Stimulated activated CD4-positive, alpha-beta T cell treated with anti-CD3 and anti-CD28 coated beads, Interleukin-1b, Interleukin-23, amount 100 ng/mL, for 48 hours (primary cell): ENCODE measurements at regions not wholly inside any gene's neighbourhood (a gene's known extent, or its start where the extent isn't known, plus 50 kb on each side); places are given as distances from the start of the nearest gene placed in this dataset.

Experiments used
- DNase-seq: peaks from one replicate; pipeline ENCODE4 v3.0.0-alpha.2; 2020

DNA sequence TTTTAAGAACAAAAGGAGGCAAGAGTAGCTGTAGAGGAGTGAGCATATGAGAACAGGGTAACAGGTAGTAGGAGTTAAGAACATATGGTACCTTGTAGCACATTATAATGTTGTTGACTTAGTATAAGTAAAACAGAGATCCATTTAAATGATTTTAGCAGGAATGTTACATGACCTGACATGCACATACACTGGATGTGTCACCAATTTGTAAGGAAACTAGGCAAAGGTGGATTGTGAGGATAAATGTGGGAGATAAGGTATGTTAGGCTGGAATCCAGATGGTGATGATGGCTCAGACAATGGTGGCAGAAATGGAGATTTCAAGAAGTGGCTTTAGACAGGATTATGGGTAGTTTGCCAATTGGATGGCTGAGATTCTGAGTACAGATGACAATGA is 443.1 kb upstream of the DAB2 start:
- no peak for DNase-seq

DNA sequence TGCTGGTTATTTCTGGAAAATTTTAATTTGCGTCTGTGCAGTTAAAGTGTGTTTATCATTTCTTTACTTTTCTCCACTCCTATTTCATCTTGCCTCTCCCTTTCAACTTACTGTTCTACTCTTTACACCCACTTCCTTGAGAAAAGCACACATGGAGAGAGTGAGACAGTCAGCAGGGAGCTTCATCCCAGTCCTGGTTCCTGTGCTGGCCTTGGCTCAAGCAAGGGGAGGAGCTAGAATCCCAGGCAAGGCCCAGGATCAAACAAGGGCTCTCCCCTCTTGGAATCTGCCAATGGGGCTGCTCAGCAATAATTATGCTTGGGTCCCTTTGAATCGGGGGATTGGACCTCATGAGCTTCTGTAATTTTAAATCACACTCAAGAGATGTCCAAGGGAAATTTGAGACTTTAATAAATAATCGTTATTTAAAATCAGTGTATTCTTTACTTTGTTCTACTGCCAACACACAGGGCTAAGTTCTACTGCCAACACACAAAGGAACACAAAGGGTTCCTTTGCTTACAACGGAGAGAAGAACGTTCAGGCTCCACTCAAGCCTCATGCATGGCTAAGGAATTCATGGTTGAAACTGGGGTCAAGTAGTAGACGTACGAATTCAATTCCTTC is 439.3 kb upstream of the DAB2 start:
- DNase-seq, result no peak

DNA sequence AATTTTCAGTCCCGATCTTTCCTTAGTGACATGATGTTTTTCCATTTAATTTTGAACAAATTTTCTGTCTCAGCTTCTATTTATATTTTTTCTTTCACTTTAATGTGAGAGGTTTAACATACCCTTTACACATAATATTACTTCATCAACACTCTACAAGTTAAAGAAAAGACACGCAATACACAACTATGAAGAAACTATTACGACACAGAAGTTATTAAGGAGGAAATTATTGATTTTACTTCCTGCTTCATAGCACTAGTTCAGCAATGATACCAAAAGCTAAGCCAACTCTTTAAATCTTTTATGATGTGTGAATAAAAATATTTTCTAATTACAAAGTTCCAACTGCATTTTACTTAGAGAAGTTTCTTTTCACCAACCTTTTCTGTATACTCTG is 432.3 kb upstream of the DAB2 start:
- no peak for DNase-seq

DNA sequence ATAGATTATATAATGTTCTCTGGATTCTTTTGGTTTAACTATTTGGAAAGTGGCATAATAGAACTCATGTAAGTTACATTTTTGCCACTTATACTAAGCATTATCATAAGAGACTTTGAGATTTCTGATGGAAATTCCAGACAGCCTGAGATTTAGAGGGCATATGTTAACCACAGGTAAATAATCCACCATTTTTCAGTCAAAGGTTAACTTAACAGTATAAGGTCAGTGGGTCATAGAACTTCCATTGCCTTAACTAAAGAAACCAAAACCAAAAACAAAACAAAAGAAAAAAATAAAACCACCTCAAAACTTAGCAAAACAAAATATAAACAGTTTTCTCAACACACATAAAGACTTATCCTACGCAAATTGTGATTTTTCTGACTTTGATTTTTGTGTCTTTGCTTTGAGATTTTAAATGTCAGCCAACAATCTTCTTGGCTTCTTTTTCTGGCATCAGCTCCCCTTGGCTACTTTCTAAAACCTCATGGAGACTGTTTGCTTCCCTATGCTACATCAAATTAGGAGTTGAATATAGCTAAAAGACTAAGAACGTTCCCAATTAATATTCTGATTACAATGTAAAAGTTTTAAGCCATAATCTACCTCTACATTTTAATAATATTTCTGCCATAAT is 430.1 kb upstream of the DAB2 start:
- no peak for DNase-seq

DNA sequence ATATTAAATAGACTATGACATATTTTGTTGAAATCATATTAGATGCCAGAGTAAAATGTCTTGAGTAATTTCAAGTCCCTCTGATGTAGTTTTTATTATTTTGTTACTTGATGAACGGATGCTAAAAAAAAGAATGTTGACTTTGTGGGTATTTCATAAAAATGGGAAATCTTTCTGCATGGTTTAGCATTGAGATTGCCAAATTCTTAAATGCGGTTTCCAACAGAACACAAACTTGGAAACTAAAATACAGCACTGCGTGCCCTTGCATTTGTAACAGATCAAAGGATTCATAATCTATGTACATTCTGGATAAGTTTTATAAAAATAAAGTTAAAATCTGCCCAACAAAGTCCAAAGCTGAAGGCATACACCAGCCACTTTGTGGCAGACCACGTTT is 425.5 kb upstream of the DAB2 start:
- no peak for DNase-seq

DNA sequence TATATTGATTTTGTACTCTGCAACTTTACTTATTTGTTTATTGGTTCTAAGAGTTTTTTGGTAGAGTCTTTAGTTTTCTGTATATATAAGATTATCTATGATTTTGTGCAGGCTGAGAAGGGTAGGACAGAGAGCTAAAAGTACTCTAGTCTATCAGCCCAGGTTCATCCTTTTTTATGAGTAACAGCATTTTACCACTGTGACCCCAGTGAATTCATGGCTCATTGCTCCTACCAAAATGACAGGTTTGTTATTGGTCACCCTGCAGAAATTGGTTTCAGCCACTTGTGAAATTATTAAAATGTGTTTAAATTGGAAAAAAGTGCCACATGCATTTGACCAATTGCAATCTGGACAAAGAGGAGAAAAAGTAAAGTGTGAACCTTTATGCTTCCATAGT is 421.4 kb upstream of the DAB2 start:
- no peak for DNase-seq

DNA sequence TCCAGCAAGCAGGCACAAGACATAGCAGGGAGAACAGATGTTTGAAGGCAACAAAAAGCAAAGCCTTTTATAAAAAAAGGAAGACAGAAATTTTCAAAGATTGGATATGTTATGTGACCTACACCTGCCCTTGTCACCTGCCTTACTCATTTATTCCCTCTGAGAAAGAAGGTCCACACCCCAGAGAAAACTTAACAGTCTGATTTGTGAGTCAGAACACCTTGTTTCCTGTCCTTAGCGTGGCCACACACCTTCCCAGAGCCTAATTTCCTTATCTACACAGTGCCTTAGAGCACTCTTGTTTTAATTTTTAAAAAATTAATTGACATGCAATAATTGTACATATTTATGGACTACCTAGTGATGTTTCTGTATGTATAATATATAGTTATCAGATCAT is 419.0 kb upstream of the DAB2 start:
- no peak for DNase-seq

DNA sequence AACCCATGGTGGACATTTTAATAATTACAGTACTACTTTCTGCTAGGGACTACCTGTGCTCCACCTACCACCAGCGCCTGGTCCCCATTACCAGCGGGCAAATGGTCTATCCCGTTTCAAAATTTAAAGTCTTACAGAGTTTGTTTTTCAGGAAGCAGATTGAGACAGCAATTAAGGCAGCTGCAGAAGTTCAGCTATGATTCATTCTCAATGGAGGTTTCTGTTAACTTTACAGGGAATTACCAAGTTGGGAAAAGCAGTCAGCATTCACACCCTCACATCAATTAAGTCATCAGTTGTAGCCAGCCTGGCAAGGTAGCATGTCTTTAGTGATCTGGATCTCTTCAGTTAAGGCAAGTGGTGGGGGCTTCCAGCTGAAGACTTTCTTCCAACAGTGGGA is 410.6 kb upstream of the DAB2 start:
- no peak for DNase-seq

DNA sequence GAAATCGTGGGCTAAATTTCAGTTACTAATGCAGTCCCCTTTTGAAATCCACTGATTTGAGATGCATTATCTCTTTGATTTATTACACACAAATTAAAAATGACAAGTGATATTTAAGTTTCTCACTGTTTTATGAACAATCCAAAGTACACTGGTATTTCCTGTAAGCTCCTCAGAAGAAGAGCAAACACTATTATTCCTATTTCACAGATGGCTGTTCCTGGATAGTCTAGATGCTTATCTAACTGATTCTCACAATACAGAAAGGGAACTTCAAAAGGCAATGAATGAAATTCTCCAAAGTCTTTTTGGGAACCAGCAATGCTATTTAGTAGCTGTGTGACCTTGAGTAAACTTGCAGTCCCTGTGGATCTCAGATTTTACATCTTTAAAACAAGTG is 404.7 kb upstream of the DAB2 start:
- no peak for DNase-seq

DNA sequence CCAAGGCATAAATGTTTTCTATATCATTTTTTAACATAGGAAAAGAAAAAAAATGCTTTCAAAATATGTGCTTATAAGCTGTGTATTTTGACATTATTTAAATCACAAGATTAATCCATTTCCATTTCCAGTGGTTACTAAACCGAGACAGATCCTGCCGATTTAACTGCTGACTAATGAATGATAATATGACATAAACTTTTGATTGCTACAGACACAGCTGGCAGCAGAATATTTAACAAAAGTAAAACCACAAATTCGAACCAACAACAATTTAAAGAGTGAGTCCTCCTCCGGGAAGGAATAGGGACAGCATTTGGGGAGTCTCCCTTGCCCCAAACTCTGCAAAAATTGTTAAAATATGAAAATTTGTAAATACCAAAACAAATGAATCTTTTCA is 401.3 kb upstream of the DAB2 start:
- DNase-seq, result no peak

DNA sequence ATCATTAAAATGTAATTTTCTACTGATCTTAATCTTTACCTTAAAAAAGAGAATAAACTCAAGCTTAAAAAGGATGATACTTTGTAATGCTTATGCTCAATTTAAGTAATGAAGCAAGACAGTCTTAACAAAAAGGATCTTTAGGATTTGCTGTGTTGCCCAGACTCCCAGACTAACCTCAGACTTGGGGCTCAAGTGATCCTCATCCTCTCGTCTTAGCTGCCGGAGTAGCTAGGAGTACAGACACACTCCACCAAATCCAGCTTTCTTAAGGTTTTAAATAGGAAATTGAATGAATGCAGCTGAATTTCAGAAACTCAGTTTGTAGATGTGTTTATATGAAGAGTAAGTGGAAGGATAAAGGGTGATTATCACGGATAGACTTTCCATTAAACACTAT is 400.5 kb upstream of the DAB2 start:
- DNase-seq, result no peak

DNA sequence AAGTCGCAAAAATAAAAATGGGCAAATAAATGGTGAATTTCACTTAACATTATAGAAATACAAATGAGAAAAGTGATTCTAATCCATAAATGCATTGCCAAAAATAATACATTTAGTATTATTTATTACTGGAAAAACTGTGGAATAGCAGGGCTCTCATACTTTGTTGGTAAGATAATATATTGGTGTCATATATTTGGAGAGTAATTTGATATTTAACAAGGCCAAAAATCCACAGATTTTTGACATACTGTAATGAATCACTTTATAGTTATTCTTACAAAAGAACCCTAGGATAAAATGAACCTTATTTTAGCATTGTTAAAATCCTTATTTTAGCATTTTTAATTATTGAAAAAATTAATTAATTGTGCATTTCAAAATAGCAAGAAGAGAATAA is 397.2 kb upstream of the DAB2 start:
- DNase-seq, result no peak

DNA sequence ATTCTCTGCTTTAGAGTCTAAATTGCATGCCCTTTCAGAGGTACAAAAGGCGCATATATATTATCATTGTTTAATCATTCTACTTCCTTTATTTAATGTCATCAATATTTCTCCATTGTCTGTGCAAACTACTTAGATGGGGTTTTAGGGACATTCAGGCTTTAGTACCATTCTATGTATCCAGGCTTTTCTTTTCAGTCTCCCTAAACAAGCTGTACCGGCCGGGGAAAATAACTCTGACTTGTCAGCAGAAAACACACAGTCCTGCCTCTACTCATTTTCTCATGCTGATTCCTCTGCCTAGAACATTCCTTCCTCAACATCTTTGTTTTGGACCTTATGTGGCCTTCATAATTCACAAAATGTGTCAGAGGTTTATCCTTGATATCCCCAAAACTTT is 392.1 kb upstream of the DAB2 start:
- no peak for DNase-seq

DNA sequence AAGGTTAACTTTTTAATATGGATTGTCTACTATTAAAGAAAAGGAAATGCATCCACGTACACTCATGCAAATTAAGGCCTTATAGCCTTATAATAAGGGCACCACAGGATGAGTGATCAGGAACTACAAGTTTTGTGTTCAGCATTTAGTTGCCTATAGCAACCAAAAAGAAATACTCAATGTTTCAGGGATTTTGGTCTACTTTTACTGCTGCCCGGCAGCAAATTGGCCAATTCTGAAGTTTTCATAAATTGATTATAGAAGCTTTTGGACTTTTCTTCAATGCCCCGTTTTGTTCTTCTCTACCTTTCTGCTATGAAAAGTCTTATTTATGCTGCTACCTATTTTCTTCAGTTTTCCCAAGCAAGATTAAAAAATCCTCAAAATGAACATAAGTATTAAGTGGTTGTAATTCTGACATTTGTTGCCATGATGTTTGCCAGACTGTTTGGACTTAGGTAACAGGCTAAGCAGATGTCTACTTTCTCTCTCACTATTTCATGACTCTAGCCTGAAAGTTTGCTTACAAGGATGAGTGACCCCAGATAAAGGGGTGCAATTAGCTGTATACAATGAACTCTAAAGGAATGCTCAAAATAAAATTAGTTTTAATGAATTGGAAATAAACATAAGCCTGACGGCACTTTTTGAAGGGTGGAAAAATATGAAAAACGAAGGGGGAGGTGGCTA is 391.5 kb upstream of the DAB2 start:
- no peak for DNase-seq

DNA sequence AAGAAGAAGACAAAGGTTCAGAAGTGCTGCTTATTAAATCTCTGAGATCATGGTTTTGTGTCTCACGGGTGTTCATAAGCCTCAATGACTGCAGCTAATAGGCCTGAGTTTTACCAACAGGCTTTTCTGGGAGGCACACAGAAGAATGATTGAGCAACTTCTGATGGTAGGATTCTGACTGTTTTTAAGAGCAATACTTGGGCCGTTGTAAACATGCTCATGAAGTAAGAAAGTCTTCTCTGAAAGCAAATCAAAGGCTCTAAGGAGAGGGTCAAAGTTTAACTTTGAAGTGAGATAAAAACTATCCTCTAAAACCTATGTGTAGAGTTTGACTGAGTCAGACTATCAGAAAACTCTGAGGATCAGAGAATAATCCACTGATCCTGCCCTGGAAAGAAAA is 390.9 kb upstream of the DAB2 start:
- DNase-seq, result no peak

DNA sequence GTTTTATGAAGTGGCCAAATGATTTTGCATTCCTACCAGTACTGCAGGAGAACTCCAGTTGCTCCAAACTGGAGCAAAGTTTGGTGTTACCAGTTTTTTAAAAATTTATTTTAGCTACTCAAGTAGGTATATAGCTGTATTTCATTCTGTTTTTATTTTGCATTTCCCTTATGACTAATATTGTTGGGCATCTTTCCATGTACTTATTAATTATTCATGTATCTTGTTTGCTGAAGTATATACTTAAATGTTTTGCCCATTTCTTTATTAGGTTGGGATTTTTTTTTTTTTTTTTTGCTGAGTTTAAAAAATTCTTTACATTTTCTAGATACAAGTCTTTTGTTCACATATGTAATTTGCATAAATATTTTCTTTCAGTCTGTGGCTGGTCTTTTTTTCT is 386.6 kb upstream of the DAB2 start:
- DNase-seq, result no peak

DNA sequence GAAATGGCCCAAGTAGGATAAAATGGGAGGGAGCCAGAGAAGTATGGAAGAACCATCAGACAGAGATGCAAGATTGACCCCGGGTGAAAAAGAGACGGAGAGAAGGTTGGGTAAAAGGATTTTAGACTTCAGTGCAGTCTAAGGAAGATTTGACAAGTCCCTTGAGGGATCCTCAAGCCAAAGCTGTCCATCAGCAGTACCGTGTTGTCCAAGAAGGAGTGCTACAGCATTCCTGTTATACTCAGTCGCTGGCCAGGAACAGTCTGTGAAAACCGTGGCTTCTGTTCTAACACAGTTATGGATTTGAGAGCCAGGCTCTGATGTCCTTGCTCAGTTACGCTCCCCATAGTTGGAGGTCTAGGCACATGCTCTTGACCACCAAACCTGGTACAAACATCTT is 383.9 kb upstream of the DAB2 start:
- no peak for DNase-seq

DNA sequence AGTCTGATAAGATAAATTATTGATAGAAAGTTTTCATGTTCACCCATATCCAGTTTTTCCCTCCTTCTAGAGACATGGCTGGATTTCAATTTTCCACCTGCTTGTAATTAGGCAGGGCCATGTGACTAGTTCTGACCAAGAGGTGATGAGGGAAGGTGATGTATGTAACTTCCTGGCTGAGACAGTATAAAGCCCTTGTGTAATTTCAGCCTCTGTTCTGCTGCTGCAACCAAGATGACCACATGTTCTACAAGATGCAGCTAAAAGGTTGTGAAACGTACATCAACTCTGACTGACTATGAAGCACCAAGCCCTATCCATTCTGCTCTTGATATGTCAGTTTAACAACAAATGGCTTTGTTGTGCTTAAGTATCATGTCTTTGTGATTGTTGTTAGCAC is 376.5 kb upstream of the DAB2 start:
- no peak for DNase-seq

DNA sequence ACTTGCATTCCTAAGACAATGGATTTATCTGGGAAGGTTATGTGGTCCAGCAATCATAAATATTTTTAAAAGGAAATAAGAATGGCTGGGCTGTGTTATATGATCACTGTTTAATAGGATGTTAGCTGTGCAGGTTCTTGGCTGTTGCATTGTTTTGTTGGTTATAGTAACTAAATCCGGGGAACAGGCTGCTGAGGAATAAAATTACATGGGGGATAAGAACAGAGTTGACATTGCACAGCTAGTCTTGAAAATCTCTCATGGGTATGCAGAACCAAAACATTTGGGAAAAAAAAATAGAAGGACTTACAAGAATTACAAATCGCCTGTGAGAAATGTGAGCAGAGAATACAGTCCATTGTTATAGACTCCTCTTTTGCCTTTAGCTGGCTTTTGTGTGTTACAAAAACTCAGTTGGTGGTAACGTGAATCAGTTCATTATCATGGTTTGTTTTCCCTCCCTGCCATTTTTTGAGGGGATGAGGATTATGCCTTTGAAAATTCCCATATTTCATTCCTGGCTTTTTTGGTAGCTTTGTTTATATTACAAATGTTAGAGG is 375.3 kb upstream of the DAB2 start:
- DNase-seq, result no peak

DNA sequence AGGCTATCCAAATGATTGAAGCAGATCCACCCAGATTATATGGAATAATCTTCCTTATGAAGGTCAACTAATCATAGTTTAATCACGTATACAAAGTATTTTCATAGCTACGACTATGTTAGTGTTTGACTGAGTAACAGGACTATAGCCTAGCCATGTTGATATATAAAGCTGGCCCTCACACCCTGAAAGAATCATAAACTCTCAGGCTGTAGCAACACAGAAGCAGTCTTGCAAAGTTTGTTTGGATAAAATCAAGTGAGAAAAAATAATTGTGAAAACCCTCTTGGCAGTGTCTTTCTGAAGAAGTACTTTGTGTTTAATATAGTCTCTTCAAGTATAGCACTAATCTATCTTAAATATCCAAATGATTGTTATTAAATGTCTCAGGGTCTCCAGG is 374.5 kb upstream of the DAB2 start:
- no peak for DNase-seq

DNA sequence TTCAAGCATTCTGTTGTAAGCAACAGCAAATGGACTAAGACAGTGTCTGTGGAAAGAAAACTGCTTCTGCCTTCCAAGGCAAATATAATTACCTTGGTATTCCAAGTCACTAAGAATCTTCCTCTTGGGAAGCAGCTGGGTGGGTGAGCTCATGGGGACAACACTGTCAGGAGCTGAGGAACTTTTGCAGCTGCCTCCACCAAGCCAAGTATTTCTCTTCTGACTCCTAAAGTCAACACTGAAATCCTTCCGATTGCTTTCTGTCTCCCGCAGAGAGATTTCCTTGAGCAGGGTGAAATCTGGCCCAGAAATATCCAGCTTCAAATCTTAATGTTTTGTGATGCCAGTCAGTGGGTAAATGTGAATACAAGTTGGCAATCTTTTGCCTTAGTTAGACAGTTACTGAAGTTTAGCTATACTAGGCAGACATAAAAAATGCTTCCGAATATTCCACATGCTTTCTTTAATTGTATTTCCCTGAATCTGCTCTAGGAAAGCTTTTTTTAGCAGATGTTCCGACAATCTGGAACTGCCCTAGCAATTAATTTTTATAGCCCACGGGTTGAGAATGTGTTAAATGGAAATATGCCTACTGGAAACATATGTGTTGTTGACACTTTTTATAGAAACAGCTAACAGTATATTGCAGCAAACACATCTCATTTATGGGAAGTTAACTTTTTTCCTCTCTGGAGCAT is 369.9 kb upstream of the DAB2 start:
- DNase-seq, result no peak

DNA sequence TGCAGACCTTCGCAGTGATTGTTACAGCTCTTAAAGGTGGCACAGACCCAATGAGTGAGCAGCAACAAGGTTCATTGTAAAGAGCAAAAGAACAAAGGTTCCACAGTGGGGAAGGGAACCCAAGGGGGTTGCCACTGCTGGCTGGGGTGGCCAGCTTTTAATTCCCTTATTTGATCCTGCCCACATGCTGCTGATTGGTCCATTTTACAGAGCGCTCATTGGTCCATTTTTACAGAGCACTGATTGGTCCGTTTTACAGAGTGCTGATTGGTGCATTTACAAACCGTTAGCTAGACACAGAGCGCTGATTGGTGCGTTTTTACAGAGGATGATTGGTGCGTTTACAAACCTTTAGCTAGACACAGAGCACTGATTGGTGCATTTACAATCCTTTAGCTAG is 360.6 kb upstream of the DAB2 start:
- no peak for DNase-seq

DNA sequence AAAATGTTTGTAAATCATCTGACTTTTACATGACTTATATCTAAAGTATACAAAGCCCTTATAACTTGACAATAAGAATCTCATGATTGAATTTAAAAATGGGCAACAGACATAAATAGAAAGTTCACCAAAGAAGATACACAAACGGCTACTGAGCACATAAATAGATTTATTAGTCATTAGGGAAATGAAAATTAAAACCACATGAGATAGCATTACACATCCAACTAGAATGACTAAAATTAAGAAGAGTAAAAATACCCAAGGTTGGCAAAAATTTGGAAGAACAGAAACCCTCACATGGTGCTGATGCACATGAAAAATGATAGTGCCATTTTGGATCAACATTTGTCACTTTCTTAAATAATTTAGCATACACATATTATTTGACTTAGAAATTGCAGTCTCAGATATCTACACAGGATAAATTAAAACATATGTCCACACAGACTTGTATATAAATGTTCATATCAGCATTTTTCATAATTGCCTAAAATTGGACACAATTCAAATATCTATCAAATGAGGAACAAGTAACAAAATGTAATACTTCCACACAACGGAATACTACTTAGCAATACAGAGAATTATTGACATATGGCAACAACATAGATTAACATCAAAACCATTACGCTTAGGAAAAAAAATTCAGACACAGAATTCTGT is 359.1 kb upstream of the DAB2 start:
- DNase-seq, result no peak
